ENCODE measurements at regions not wholly inside any gene's neighbourhood (a gene's known extent, or its start where the extent isn't known, plus 50 kb on each side); places are given as distances from the start of the nearest gene placed in this dataset.
A peak's percentile ranks its signal among the peaks of the same experiment; 100 is the strongest.

DNA sequence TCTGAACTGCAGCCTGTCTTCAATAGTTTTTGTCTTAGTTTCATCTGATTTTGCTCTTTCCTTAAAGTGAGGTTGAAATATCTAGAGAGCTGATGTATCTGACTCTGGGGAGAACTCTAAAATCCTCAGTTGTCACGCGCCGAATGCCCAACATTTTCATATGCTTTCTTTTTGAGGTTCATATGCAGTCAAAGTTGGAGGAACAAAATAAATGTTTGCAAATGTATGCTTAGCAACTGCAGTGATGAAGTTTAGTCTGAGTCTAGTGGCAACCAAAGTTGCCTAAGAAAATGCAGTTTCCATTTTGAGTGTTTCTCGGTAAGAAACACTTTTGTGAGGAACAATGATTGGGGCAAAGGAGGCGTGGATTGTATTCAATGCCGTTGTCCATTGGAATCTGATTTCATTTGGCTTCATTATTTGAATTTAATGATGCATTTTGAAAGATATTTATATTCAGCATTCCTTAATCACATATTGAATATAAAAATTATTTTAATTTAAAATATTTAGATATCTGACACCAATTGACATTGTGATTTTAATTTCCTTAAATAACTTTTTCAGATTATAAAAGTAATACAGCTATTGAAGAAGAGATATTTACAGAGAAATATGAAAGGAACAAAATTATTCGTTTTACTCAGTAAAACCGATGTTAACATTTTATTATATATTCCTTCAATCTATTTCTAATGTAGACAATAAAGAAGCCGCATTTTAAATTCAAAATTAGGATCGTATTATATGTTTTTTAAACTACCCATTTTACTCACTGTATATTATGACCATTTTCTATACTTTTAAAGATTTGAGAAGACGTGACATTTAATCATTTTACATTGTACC lies 122.0 kb downstream of the PLEKHG1 start:
- TF ChIP-seq, protein P1, sequence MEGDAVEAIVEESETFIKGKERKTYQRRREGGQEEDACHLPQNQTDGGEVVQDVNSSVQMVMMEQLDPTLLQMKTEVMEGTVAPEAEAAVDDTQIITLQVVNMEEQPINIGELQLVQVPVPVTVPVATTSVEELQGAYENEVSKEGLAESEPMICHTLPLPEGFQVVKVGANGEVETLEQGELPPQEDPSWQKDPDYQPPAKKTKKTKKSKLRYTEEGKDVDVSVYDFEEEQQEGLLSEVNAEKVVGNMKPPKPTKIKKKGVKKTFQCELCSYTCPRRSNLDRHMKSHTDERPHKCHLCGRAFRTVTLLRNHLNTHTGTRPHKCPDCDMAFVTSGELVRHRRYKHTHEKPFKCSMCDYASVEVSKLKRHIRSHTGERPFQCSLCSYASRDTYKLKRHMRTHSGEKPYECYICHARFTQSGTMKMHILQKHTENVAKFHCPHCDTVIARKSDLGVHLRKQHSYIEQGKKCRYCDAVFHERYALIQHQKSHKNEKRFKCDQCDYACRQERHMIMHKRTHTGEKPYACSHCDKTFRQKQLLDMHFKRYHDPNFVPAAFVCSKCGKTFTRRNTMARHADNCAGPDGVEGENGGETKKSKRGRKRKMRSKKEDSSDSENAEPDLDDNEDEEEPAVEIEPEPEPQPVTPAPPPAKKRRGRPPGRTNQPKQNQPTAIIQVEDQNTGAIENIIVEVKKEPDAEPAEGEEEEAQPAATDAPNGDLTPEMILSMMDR (IDR thresholded peaks at IDR 0.05): no peak
- peaks cover 4% of the 10 kb centered on the region for H3K27me3 Mint-ChIP-seq (ENCODE audit: low read depth)
- DNase-seq (ENCODE audit: low spot score): no peak
- no peaks in the 10 kb centered on the region for H3K9me3 Mint-ChIP-seq (ENCODE audit: low read depth)
- no peaks in the 10 kb centered on the region for H3K36me3 Mint-ChIP-seq (ENCODE audit: low read depth)
- H3K4me3 Mint-ChIP-seq (ENCODE audit: unreplicated experiment): no peak overlapping the region
- peaks cover 26% of the 10 kb centered on the region for H3K4me1 Mint-ChIP-seq (ENCODE audit: low read depth)
- H3K27ac Mint-ChIP-seq (ENCODE audit: unreplicated experiment): no peak overlapping the region

DNA sequence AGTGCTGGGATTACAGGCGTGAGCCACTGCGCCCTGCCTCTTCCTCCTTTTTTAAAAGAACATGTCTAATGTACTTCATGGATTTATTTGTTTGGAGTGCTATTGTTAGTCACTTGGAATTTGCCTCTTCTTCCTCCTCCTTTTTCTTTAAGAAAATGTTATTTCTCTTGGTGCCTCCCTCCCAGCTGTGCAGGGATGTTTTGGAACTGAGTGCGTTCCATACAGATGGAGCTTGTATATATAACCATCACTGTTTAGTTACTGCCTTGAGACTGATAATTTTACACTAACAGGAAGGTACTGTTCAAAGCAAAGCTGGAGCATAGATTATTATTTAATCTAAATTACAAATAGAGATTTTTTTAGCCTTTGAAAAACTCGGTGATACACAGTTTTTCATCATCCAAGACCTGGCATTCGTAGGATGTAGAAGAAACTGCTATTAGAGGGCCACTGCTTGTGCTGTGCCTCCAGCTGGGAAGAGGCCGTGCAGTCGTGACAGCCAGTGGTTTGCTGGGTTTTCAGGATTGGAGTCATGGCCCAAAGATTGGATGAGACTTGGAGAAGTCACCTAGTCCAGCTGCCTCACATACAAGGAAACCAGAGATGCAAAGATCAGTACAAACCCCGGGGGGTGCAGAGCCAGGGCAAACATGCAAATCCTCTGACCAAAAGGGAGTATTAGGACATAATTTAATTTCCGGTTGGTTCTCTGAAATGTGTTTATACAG lies 123.1 kb downstream of the PLEKHG1 start:
- H3K27ac Mint-ChIP-seq (ENCODE audit: unreplicated experiment): peak overlapping the region; percentile 20

DNA sequence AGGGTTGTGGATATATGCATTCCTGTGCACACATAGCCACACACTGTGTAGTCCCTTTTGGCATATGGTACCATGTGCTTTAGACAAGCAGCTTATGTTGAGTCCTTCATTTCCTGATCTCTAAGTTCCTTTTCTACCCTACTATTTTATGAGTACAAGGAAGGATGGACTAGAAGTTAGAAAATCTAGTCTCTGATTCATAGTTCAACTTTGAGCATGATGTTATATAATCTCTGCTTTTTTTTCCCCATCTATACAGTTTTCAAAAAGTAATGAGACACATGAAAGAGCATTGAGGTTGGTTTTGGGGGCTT lies 123.6 kb downstream of the PLEKHG1 start:
- H3K4me1 Mint-ChIP-seq (ENCODE audit: low read depth): peaks cover 26% of the 10 kb centered on the region
- TF ChIP-seq, protein P1 (IDR thresholded peaks at IDR 0.05): no peak
- H3K36me3 Mint-ChIP-seq (ENCODE audit: low read depth): no peaks in the 10 kb centered on the region
- H3K9me3 Mint-ChIP-seq (ENCODE audit: low read depth): no peaks in the 10 kb centered on the region
- H3K4me3 Mint-ChIP-seq (ENCODE audit: unreplicated experiment): no peak overlapping the region
- no peak for DNase-seq (ENCODE audit: low spot score)
- peaks cover 4% of the 10 kb centered on the region for H3K27me3 Mint-ChIP-seq (ENCODE audit: low read depth)
- no peak overlapping the region for H3K27ac Mint-ChIP-seq (ENCODE audit: unreplicated experiment)

More for the DNA sequence above, 123.1 kb downstream of the PLEKHG1 start:
- Mint-ChIP-seq H3K4me1 (ENCODE audit: low read depth) (peaks cover 26% of the 10 kb centered on the region), H3K4me3 (ENCODE audit: unreplicated experiment) (no peak overlapping the region), H3K27me3 (ENCODE audit: low read depth) (peaks cover 4% of the 10 kb centered on the region), H3K36me3 (ENCODE audit: low read depth) (no peaks in the 10 kb centered on the region), H3K9me3 (ENCODE audit: low read depth) (no peaks in the 10 kb centered on the region)
- no peak for DNase-seq (ENCODE audit: low spot score)
- TF ChIP-seq, protein P1 (IDR thresholded peaks at IDR 0.05): no peak

- H3K4me1 Mint-ChIP-seq (ENCODE audit: low read depth): peaks cover 26% of the 10 kb centered on the region
- H3K27me3 Mint-ChIP-seq (ENCODE audit: low read depth): peaks cover 4% of the 10 kb centered on the region
- TF ChIP-seq, protein P1 (IDR thresholded peaks at IDR 0.05): no peak
- H3K4me3 Mint-ChIP-seq (ENCODE audit: unreplicated experiment): no peak overlapping the region
- H3K9me3 Mint-ChIP-seq (ENCODE audit: low read depth): no peaks in the 10 kb centered on the region
- no peak for DNase-seq (ENCODE audit: low spot score)
- H3K27ac Mint-ChIP-seq (ENCODE audit: unreplicated experiment): no peak overlapping the region
- no peaks in the 10 kb centered on the region for H3K36me3 Mint-ChIP-seq (ENCODE audit: low read depth)
Measured at GRCh38 chr6:150723857-150724256, 124.2 kb downstream of the PLEKHG1 start.

GRCh38 chr6:150725795-150726194 lies 126.1 kb downstream of the PLEKHG1 start:
- Mint-ChIP-seq H3K36me3 (ENCODE audit: low read depth) (no peaks in the 10 kb centered on the region), H3K27me3 (ENCODE audit: low read depth) (peaks cover 3% of the 10 kb centered on the region), H3K4me3 (ENCODE audit: unreplicated experiment) (no peak overlapping the region), H3K9me3 (ENCODE audit: low read depth) (no peaks in the 10 kb centered on the region), H3K4me1 (ENCODE audit: low read depth) (peaks cover 15% of the 10 kb centered on the region), H3K27ac (ENCODE audit: unreplicated experiment) (no peak overlapping the region)
- no peak for DNase-seq (ENCODE audit: low spot score)
- TF ChIP-seq, protein P1 (IDR thresholded peaks at IDR 0.05): no peak
